ENCODE measurements at regions not wholly inside any gene's neighbourhood (a gene's known extent, or its start where the extent isn't known, plus 50 kb on each side); places are given as distances from the start of the nearest gene placed in this dataset.

GRCh38 chr2:128708106-128708816 lies 389.6 kb upstream of the HS6ST1 start:
- DNase-seq, result no peak

GRCh38 chr2:128710242-128710641 lies 391.6 kb upstream of the HS6ST1 start:
- no peak for DNase-seq

- no peak for DNase-seq
These were observed 392.1 kb upstream of the HS6ST1 start for GRCh38 chr2:128710729-128711128.

- DNase-seq, result peak in 1 of 58 donors; percentile 26
These were observed 395.6 kb upstream of the HS6ST1 start for GRCh38 chr2:128714285-128714684.

- DNase-seq, result no peak
These were observed 396.2 kb upstream of the HS6ST1 start for GRCh38 chr2:128714851-128715312.

GRCh38 chr2:128715360-128715759 lies 396.7 kb upstream of the HS6ST1 start:
- no peak for DNase-seq

- DNase-seq, result no peak
These were observed 397.6 kb upstream of the HS6ST1 start for GRCh38 chr2:128716299-128716721.

- DNase-seq, result no peak
These were observed 399.4 kb upstream of the HS6ST1 start for GRCh38 chr2:128717758-128718710.

- DNase-seq, result peak in 2 of 58 donors; percentile 18 to 52
These were observed 401.7 kb upstream of the HS6ST1 start for GRCh38 chr2:128720080-128721022.

- no peak for DNase-seq
These were observed 402.4 kb upstream of the HS6ST1 start for GRCh38 chr2:128721096-128721495.

GRCh38 chr2:128722489-128722888 lies 403.8 kb upstream of the HS6ST1 start:
- DNase-seq, result no peak

- no peak for DNase-seq
These were observed 405.9 kb upstream of the HS6ST1 start for GRCh38 chr2:128724547-128724946.

- DNase-seq, result no peak
These were observed 406.3 kb upstream of the HS6ST1 start for GRCh38 chr2:128724972-128725371.

GRCh38 chr2:128726236-128726635 lies 407.6 kb upstream of the HS6ST1 start:
- DNase-seq, result peak in 1 of 58 donors; percentile 7

GRCh38 chr2:128726911-128727310 lies 408.2 kb upstream of the HS6ST1 start:
- no peak for DNase-seq

GRCh38 chr2:128727404-128727803 lies 408.7 kb upstream of the HS6ST1 start:
- no peak for DNase-seq

- no peak for DNase-seq
These were observed 409.2 kb upstream of the HS6ST1 start for GRCh38 chr2:128727914-128728313.

GRCh38 chr2:128729051-128729450 lies 410.4 kb upstream of the HS6ST1 start:
- no peak for DNase-seq

GRCh38 chr2:128731994-128732650 lies 413.5 kb upstream of the HS6ST1 start:
- DNase-seq, result no peak

- DNase-seq, result no peak
These were observed 414.3 kb upstream of the HS6ST1 start for GRCh38 chr2:128732976-128733431.
